GM10248 (cell line): ENCODE measurements at regions not wholly inside any gene's neighbourhood (a gene's known extent, or its start where the extent isn't known, plus 50 kb on each side); places are given as distances from the start of the nearest gene placed in this dataset.
"Not testable (repeated sequence)": the region's sequence is repeated elsewhere in the genome, so short reads cannot be mapped to it uniquely, and the experiment has no call there.

Source experiments
- CTCF ChIA-PET: fragments of 300-600 bp; sonication (Branson Sonifier 250); formaldehyde crosslinking; extraction: SDS; loops from one replicate; lab custom pipeline; 2021; ENCODE audit warnings: antibody characterized with exemption; lab: Yijun Ruan, JAX
- POLR2A ChIA-PET: fragments of 350-650 bp; sonication (Branson Sonifier 250); formaldehyde crosslinking; extraction: SDS; loops from one replicate; lab custom pipeline; 2020; ENCODE audit warnings: antibody characterized with exemption; lab: Yijun Ruan, JAX
- DNase-seq: peaks from one replicate; pipeline ENCODE4 v3.0.0; 2012; ENCODE audit errors: extremely low spot score
- TF ChIP-seq, protein P1 (sequence below): IDR thresholded peaks from 2 replicates; pipeline ENCODE4 v1.5.1; 2012; ENCODE audit warnings: mild to moderate bottlenecking, low read depth; ENCODE audit errors: extremely low read depth, missing control alignments, control extremely low read depth

DNA sequence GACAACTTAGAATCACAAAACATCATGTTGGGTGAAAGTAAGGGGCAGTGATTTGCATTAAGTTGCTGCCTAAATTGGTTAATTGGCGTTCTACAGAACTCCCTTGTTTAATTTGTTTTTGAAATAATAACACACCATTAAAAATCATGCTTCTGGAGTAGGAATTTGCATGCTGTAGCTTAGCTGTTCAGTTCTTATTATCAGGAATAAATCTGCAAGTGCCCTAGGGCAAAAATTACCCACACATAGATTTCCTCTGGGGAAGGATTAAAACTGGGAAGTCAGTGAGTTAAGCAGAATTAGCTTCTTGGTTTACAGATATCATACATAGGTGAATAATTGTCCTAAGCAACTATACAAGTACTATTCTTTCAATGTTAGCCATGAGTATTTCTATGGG is 381.6 kb upstream of the NAALADL2 start:
- ChIA-PET CTCF (interaction anchor here (1.1 kb wide), 1 partner anchor 14 kb away, joined by 3 read pairs; no protein-coding TSS in a partner anchor), POLR2A (no interaction called here)
- TF ChIP-seq, protein P1, sequence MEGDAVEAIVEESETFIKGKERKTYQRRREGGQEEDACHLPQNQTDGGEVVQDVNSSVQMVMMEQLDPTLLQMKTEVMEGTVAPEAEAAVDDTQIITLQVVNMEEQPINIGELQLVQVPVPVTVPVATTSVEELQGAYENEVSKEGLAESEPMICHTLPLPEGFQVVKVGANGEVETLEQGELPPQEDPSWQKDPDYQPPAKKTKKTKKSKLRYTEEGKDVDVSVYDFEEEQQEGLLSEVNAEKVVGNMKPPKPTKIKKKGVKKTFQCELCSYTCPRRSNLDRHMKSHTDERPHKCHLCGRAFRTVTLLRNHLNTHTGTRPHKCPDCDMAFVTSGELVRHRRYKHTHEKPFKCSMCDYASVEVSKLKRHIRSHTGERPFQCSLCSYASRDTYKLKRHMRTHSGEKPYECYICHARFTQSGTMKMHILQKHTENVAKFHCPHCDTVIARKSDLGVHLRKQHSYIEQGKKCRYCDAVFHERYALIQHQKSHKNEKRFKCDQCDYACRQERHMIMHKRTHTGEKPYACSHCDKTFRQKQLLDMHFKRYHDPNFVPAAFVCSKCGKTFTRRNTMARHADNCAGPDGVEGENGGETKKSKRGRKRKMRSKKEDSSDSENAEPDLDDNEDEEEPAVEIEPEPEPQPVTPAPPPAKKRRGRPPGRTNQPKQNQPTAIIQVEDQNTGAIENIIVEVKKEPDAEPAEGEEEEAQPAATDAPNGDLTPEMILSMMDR: no peak
- no peak for DNase-seq

DNA sequence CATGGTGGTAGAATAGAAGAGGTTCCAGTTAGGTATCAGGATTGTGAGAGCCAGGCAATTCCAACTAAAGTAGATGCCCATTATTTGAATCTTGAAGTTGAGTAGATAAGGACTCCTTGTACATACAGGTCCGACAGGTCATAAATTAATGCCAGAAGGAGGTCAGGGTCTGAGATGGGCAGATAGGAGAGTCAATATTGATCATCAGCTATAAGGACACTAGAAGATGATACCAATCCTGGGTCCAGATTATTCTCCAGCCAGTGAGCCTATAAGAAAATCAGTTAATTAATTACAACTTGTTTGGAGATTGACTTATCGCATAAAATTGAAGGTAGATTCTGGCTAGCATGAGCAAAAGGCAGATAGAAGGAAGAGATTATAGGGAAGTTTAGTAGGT is 378.4 kb upstream of the NAALADL2 start:
- TF ChIP-seq, protein P1: no peak
- no peak for DNase-seq
- CTCF ChIA-PET: interaction anchor here (1.0 kb wide), 2 partner anchors 14 to 24 kb away, joined by 3 read pairs; no protein-coding TSS in a partner anchor
- POLR2A ChIA-PET: no interaction called here

DNA sequence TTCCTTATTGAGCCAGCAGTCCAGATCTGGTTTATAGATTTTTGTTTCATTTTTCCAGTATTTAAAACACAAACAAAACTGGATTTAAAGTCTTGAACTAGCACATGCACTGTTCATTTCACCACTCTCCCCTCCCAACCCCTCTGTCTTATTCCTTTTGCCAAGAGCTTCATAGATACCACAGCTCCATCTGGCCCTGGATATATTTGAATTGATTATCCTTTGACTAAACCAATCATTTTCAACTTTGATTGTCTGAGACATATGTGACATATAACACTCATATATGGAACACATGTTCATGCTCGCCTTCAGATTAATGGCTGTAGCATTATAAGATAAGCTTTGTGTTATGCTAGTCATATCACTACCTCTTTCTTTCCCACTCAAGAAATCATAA is 376.6 kb upstream of the NAALADL2 start:
- TF ChIP-seq, protein P1: no peak
- ChIA-PET CTCF (no interaction called here), POLR2A (no interaction called here)
- DNase-seq: no peak

- CTCF ChIA-PET: no interaction called here
Measured at GRCh38 chr3:174483254-174483653, 375.9 kb upstream of the NAALADL2 start.

GRCh38 chr3:174483856-174484255 is 375.3 kb upstream of the NAALADL2 start:
- DNase-seq, CTCF ChIA-PET, POLR2A ChIA-PET: not testable (repeated sequence)

More at GRCh38 chr3:174483254-174483653, 375.9 kb upstream of the NAALADL2 start:
- POLR2A ChIA-PET: no interaction called here
- TF ChIP-seq, protein P1: no peak
- no peak for DNase-seq

DNA sequence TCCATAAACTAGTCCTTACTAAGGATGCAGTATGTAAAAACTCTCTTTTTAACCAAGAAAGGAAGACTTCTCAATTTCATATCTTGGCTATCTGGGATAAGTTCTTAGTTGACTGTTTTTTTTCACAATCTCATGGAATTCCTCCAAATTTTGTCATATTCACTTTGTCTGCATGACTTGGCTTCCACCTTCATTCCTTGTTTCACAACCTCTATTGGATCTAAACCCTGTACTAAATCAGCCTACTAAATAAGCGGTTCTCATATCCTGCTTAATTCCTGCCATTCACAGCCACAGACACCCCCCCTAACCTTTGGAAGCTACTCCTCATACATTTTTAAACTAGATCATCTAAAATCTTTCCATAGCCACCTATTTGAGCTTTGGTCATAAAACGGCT is 370.6 kb upstream of the NAALADL2 start:
- CTCF ChIA-PET: interaction anchor here (1.0 kb wide), 1 partner anchor 9 kb away, joined by 3 read pairs; no protein-coding TSS in a partner anchor
- TF ChIP-seq, protein P1: no peak
- no peak for DNase-seq
- POLR2A ChIA-PET: no interaction called here

DNA sequence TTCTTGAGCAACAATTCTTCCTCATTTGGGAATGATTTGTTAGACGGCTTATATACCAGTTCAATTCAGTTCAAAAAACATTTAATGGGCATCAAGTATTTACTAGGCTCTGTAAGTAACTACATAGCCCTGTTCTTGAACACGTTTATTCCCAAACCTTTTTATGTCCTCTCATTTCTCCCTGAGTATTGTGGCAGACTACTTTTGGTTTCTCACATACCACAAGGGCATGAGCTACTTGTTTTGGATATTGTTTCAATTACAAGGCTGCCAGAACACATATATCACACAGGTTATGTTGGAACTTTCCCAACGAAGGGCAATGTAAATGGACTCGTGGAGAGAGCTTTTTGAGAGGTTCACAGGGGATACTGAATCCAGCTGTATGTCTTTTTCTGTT is 363.8 kb upstream of the NAALADL2 start:
- POLR2A ChIA-PET: no interaction called here
- DNase-seq: no peak
- CTCF ChIA-PET: interaction anchor here (1.4 to 1.8 kb wide), 2 partner anchors 10 to 12 kb away, joined by 3 to 4 read pairs; no protein-coding TSS in a partner anchor
- TF ChIP-seq, protein P1: no peak
